Nephron progenitor cell (in vitro differentiated cells): ENCODE measurements at regions not wholly inside any gene's neighbourhood (a gene's known extent, or its start where the extent isn't known, plus 50 kb on each side); places are given as distances from the start of the nearest gene placed in this dataset.
"Not testable (repeated sequence)": the region's sequence is repeated elsewhere in the genome, so short reads cannot be mapped to it uniquely, and the experiment has no call there.

ENCODE experiments used
- DNase-seq: peaks from one replicate; pipeline ENCODE4 v3.0.0; 2021
- H3K27ac Mint-ChIP-seq: 2 replicates; pipeline ENCODE4 v1.8.0; 2021; ENCODE audit warnings: mild to moderate bottlenecking, moderate library complexity, mixed read lengths
- H3K27me3 Mint-ChIP-seq: 2 replicates; pipeline ENCODE4 v1.8.0; 2021; ENCODE audit warnings: mild to moderate bottlenecking, low read depth, mixed read lengths; ENCODE audit not compliant: poor library complexity
- H3K36me3 Mint-ChIP-seq: 2 replicates; pipeline ENCODE4 v1.8.0; 2021; ENCODE audit warnings: low read depth, mixed read lengths
- H3K4me1 Mint-ChIP-seq: 2 replicates; pipeline ENCODE4 v1.8.0; 2021; ENCODE audit warnings: mixed read lengths
- H3K4me3 Mint-ChIP-seq: 2 replicates; pipeline ENCODE4 v1.8.0; 2021; ENCODE audit warnings: mild to moderate bottlenecking, moderate library complexity, mixed read lengths
- H3K9me3 Mint-ChIP-seq: 2 replicates; pipeline ENCODE4 v1.8.0; 2021; ENCODE audit warnings: mild to moderate bottlenecking, moderate library complexity, mixed read lengths
- CTCF ChIP-seq: fragments of 200-600 bp; sonication (generic); IDR thresholded peaks from 2 replicates; pipeline ENCODE4 v1.5.0; 2021; ENCODE audit warnings: antibody characterized with exemption

GRCh38 chr20:53887973-53888372 is 182.4 kb downstream of the BCAS1 start:
- DNase-seq = no peak
- no peak overlapping the region for H3K4me3 Mint-ChIP-seq
- peaks cover 15% of the 10 kb centered on the region for H3K9me3 Mint-ChIP-seq
- no peak for TF ChIP-seq CTCF
- H3K36me3 Mint-ChIP-seq = no peaks in the 10 kb centered on the region
- H3K4me1 Mint-ChIP-seq = peaks cover 30% of the 10 kb centered on the region
- H3K27ac Mint-ChIP-seq = no peak overlapping the region
- H3K27me3 Mint-ChIP-seq = no peaks in the 10 kb centered on the region

GRCh38 chr20:53884859-53885541 is 185.4 kb downstream of the BCAS1 start:
- no peaks in the 10 kb centered on the region for H3K9me3 Mint-ChIP-seq
- peaks cover 27% of the 10 kb centered on the region for H3K4me1 Mint-ChIP-seq
- no peak overlapping the region for H3K27ac Mint-ChIP-seq
- H3K27me3 Mint-ChIP-seq = peaks cover 4% of the 10 kb centered on the region
- no peak for TF ChIP-seq CTCF
- no peak overlapping the region for H3K4me3 Mint-ChIP-seq
- no peaks in the 10 kb centered on the region for H3K36me3 Mint-ChIP-seq
- DNase-seq = no peak

- Mint-ChIP-seq H3K36me3 (no peaks in the 10 kb centered on the region), H3K4me3 (no peak overlapping the region), H3K4me1 (peaks cover 36% of the 10 kb centered on the region), H3K27ac (no peak overlapping the region), H3K9me3 (no peaks in the 10 kb centered on the region), H3K27me3 (peaks cover 4% of the 10 kb centered on the region)
- DNase-seq = no peak
- no peak for TF ChIP-seq CTCF
Observed at GRCh38 chr20:53883098-53883911, 187.1 kb downstream of the BCAS1 start.

- not testable (repeated sequence) for H3K9me3 Mint-ChIP-seq, H3K36me3 Mint-ChIP-seq, H3K4me3 Mint-ChIP-seq, H3K27me3 Mint-ChIP-seq, H3K27ac Mint-ChIP-seq, DNase-seq
- H3K4me1 Mint-ChIP-seq = peaks cover 44% of the 10 kb centered on the region
Observed at GRCh38 chr20:53882438-53882986, 187.9 kb downstream of the BCAS1 start.

- no peaks in the 10 kb centered on the region for H3K9me3 Mint-ChIP-seq
- H3K4me3 Mint-ChIP-seq = no peak overlapping the region
- H3K27ac Mint-ChIP-seq = no peak overlapping the region
- no peak for TF ChIP-seq CTCF
- peaks cover 50% of the 10 kb centered on the region for H3K4me1 Mint-ChIP-seq
- no peaks in the 10 kb centered on the region for H3K36me3 Mint-ChIP-seq
- peaks cover 14% of the 10 kb centered on the region for H3K27me3 Mint-ChIP-seq
- DNase-seq = no peak
Observed at GRCh38 chr20:53881362-53881761, 189.0 kb downstream of the BCAS1 start.

GRCh38 chr20:53880108-53880641 is 190.2 kb downstream of the BCAS1 start:
- no peak for DNase-seq
- Mint-ChIP-seq H3K36me3 (no peaks in the 10 kb centered on the region), H3K4me1 (peaks cover 45% of the 10 kb centered on the region), H3K4me3 (no peak overlapping the region), H3K27ac (no peak overlapping the region), H3K27me3 (peaks cover 18% of the 10 kb centered on the region), H3K9me3 (no peaks in the 10 kb centered on the region)
- no peak for TF ChIP-seq CTCF
